ENCODE measurements at regions not wholly inside any gene's neighbourhood (a gene's known extent, or its start where the extent isn't known, plus 50 kb on each side); places are given as distances from the start of the nearest gene placed in this dataset.
"Not testable (repeated sequence)": the region's sequence is repeated elsewhere in the genome, so short reads cannot be mapped to it uniquely, and the experiment has no call there.

GRCh38 chr19:29006057-29006735 is 206.8 kb downstream of the UQCRFS1 start:
- no peak for DNase-seq

- no peak for DNase-seq
Measured at GRCh38 chr19:29004796-29005195, 208.2 kb downstream of the UQCRFS1 start.

- no peak for DNase-seq
Measured at GRCh38 chr19:29003641-29004409, 209.1 kb downstream of the UQCRFS1 start.

- DNase-seq: no peak
Measured at GRCh38 chr19:29002336-29002735, 210.6 kb downstream of the UQCRFS1 start.

- no peak for DNase-seq
Measured at GRCh38 chr19:29001597-29002245, 211.2 kb downstream of the UQCRFS1 start.

- DNase-seq: no peak
Measured at GRCh38 chr19:29001141-29001581, 211.8 kb downstream of the UQCRFS1 start.

GRCh38 chr19:28999724-29000433 is 213.1 kb downstream of the UQCRFS1 start:
- no peak for DNase-seq

GRCh38 chr19:28998974-28999373 is 214.0 kb downstream of the UQCRFS1 start:
- no peak for DNase-seq

GRCh38 chr19:28997866-28998265 is 215.1 kb downstream of the UQCRFS1 start:
- DNase-seq: not testable (repeated sequence)

- DNase-seq: no peak
Measured at GRCh38 chr19:28990522-28990921, 222.4 kb downstream of the UQCRFS1 start.

- no peak for DNase-seq
Measured at GRCh38 chr19:28989739-28990138, 223.2 kb downstream of the UQCRFS1 start.

- DNase-seq: no peak
Measured at GRCh38 chr19:28988066-28988465, 224.9 kb downstream of the UQCRFS1 start.

GRCh38 chr19:28987177-28987576 is 225.8 kb downstream of the UQCRFS1 start:
- no peak for DNase-seq

- no peak for DNase-seq
Measured at GRCh38 chr19:28985201-28985600, 227.8 kb downstream of the UQCRFS1 start.

GRCh38 chr19:28984315-28984714 is 228.6 kb downstream of the UQCRFS1 start:
- no peak for DNase-seq

GRCh38 chr19:28983430-28983829 is 229.5 kb downstream of the UQCRFS1 start:
- DNase-seq: no peak

GRCh38 chr19:28981994-28982393 is 231.0 kb downstream of the UQCRFS1 start:
- no peak for DNase-seq

- DNase-seq: no peak
Measured at GRCh38 chr19:28981518-28981917, 231.4 kb downstream of the UQCRFS1 start.

- DNase-seq: no peak
Measured at GRCh38 chr19:28980236-28980868, 232.6 kb downstream of the UQCRFS1 start.

- DNase-seq: no peak
Measured at GRCh38 chr19:28977826-28978225, 235.1 kb downstream of the UQCRFS1 start.

- no peak for DNase-seq
Measured at GRCh38 chr19:28972058-28972852, 240.7 kb downstream of the UQCRFS1 start.

- no peak for DNase-seq
Measured at GRCh38 chr19:28971513-28971912, 241.4 kb downstream of the UQCRFS1 start.

Data from activated CD4-positive, alpha-beta T cell treated with anti-CD3 and anti-CD28 coated beads, Interleukin-10, Interleukin-2, amounts not matched to agents 100 ng/mL and 50 ng/mL, durations not matched to agents 16 hours and 8 hours (primary cell).